Neuronal stem cell (in vitro differentiated cells): ENCODE measurements at regions not wholly inside any gene's neighbourhood (a gene's known extent, or its start where the extent isn't known, plus 50 kb on each side); places are given as distances from the start of the nearest gene placed in this dataset.
"Not testable (repeated sequence)": the region's sequence is repeated elsewhere in the genome, so short reads cannot be mapped to it uniquely, and the experiment has no call there.

Source experiments
- DNase-seq: peaks from one replicate; pipeline ENCODE4 v3.0.0-alpha.2; 2013; ENCODE audit warnings: low spot score
- H2AFZ ChIP-seq: one replicate; pipeline ENCODE4 v1.6.1; 2013; ENCODE audit warnings: mild to moderate bottlenecking, low read length, inconsistent platforms
- H2AK5ac ChIP-seq: 2 replicates; pipeline ENCODE4 v1.6.1; 2013; ENCODE audit warnings: low read depth, mild to moderate bottlenecking, inconsistent platforms, low read length, moderate library complexity, mixed read lengths
- H2BK120ac ChIP-seq: 2 replicates; pipeline ENCODE4 v1.6.1; 2013; ENCODE audit warnings: low read depth, mild to moderate bottlenecking, inconsistent platforms, low read length, moderate library complexity, mixed read lengths
- H2BK12ac ChIP-seq: one replicate; pipeline ENCODE4 v1.6.1; 2013; ENCODE audit warnings: low read length, inconsistent platforms
- H2BK15ac ChIP-seq: 2 replicates; pipeline ENCODE4 v1.6.1; 2013; ENCODE audit warnings: mild to moderate bottlenecking, low read length, inconsistent platforms, mixed read lengths
- H2BK5ac ChIP-seq: one replicate; pipeline ENCODE4 v1.6.1; 2013; ENCODE audit warnings: inconsistent platforms, mild to moderate bottlenecking, low read length, moderate library complexity
- H3K14ac ChIP-seq: one replicate; pipeline ENCODE4 v1.6.1; 2013; ENCODE audit warnings: low read length, inconsistent platforms
- H3K18ac ChIP-seq: 2 replicates; pipeline ENCODE4 v1.6.1; 2013; ENCODE audit warnings: low read length, inconsistent platforms
- H3K23ac ChIP-seq: 2 replicates; pipeline ENCODE4 v1.6.1; 2013; ENCODE audit warnings: low read depth, mild to moderate bottlenecking, mixed read lengths, low read length, inconsistent platforms; ENCODE audit not compliant: poor library complexity
- H3K27ac ChIP-seq: replicated peaks from 3 replicates; pipeline ENCODE4 v1.5.1; 2013; ENCODE audit warnings: low read length, inconsistent platforms
- H3K27me3 ChIP-seq, 3 experiments: 2 replicates each; pipeline ENCODE4 v1.6.1; 2013; ENCODE audit warnings: low read length in 3 of 3, mild to moderate bottlenecking in 2 of 3, inconsistent platforms in 1 of 3, low read depth in 1 of 3, mixed read lengths in 1 of 3, moderate library complexity in 1 of 3; ENCODE audit not compliant: control insufficient read depth in 3 of 3, insufficient read depth in 3 of 3
- H3K36me3 ChIP-seq, 2 donors: replicated peaks in 1 of 2; 2 replicates each; pipeline ENCODE4 v1.6.1; 2013; ENCODE audit warnings: low read length in 2 of 2; ENCODE audit not compliant: control insufficient read depth in 2 of 2, insufficient read depth in 2 of 2
- H3K4ac ChIP-seq: 2 replicates; pipeline ENCODE4 v1.6.1; 2013; ENCODE audit warnings: inconsistent platforms, mild to moderate bottlenecking, low read length, moderate library complexity
- H3K4me1 ChIP-seq, 2 donors: 1 replicate in 1 of 2; 2 replicates in 1 of 2; pipeline ENCODE4 v1.6.1; 2013; ENCODE audit warnings: low read length in 2 of 2, low read depth in 1 of 2; ENCODE audit not compliant: control insufficient read depth in 2 of 2, insufficient read depth in 1 of 2
- H3K4me2 ChIP-seq: one replicate; pipeline ENCODE4 v1.6.1; 2013; ENCODE audit warnings: mild to moderate bottlenecking, low read length, inconsistent platforms; ENCODE audit not compliant: insufficient read depth, poor library complexity, severe bottlenecking
- H3K4me3 ChIP-seq, 2 donors: 2 replicates each; pipeline ENCODE4 v1.5.1; 2013; ENCODE audit warnings: low read length in 2 of 2, mild to moderate bottlenecking in 2 of 2, inconsistent platforms in 1 of 2, moderate library complexity in 1 of 2
- H3K79me1 ChIP-seq: one replicate; pipeline ENCODE4 v1.6.1; 2013; ENCODE audit warnings: low read depth, mild to moderate bottlenecking, inconsistent platforms, low read length, moderate library complexity
- H3K9ac ChIP-seq: one replicate; pipeline ENCODE4 v1.6.1; 2013; ENCODE audit warnings: mild to moderate bottlenecking, low read depth, low read length, inconsistent platforms; ENCODE audit not compliant: poor library complexity
- H3K9me3 ChIP-seq, 2 donors: replicated peaks in 1 of 2; 2 replicates each; pipeline versions ENCODE3 to v1.6.1; 2013; ENCODE audit warnings: low read length in 2 of 2, mild to moderate bottlenecking in 2 of 2, inconsistent platforms in 1 of 2, low read depth in 1 of 2, mixed read lengths in 1 of 2, moderate library complexity in 1 of 2; ENCODE audit not compliant: control insufficient read depth in 2 of 2, insufficient read depth in 1 of 2
- H4K8ac ChIP-seq: one replicate; pipeline ENCODE4 v1.6.1; 2013; ENCODE audit warnings: low read depth, mild to moderate bottlenecking, inconsistent platforms, low read length, moderate library complexity
- H4K91ac ChIP-seq: one replicate; pipeline ENCODE4 v1.6.1; 2013; ENCODE audit warnings: low read length, low read depth, mild to moderate bottlenecking, inconsistent platforms; ENCODE audit not compliant: poor library complexity
- WGBS, 2 donors: extraction: QIAGEN DNeasy Blood & Tissue Kit; methylation state at CpG; one replicate each; pipeline ENCODE4 v1.1.7; 2013; ENCODE audit warnings: missing lambda C conversion rate in 2 of 2, mixed read lengths in 1 of 2; ENCODE audit not compliant: insufficient read length in 2 of 2, insufficient replicate concordance in 1 of 2; ENCODE audit errors: extremely low coverage in 2 of 2; 5-methylcytosine and 5-hydroxymethylcytosine counted together

GRCh38 chr15:96147267-96147666, 183.2 kb upstream of the NR2F2 start:
- Histone ChIP-seq H3K14ac (no peak overlapping the region), H3K9ac (no peak overlapping the region), H2BK120ac (no peak overlapping the region), H3K79me1 (no peaks in the 10 kb centered on the region), H3K27ac (no peak overlapping the region), H2BK12ac (no peak overlapping the region), H2BK5ac (no peak overlapping the region), H3K27me3 (no peaks in the 10 kb centered on the region), H3K23ac (no peak overlapping the region), H3K4me1 (peaks cover 0 to 2% of the 10 kb centered on the region in 2 donors), H3K4me3 (no peak overlapping the region), H3K9me3 (no peaks in the 10 kb centered on the region), H3K18ac (no peak overlapping the region), H3K36me3 (no peaks in the 10 kb centered on the region), H4K8ac (no peak overlapping the region), H2AFZ (no peak overlapping the region), H3K4ac (no peak overlapping the region), H3K4me2 (no peak overlapping the region), H4K91ac (no peak overlapping the region), H2BK15ac (no peak overlapping the region), H2AK5ac (no peak overlapping the region)
- WGBS, 2 donors, result no CpG with 5 or more reads among the region's 3 CpGs
- DNase-seq, result no peak

- H4K91ac ChIP-seq, result no peak overlapping the region
- no peaks in the 10 kb centered on the region for H3K36me3 ChIP-seq
- H3K9ac ChIP-seq, result no peak overlapping the region
- H3K23ac ChIP-seq, result no peak overlapping the region
- H2AFZ ChIP-seq, result no peak overlapping the region
- no peak overlapping the region for H2BK120ac ChIP-seq
- no peak overlapping the region for H3K4me2 ChIP-seq
- H3K9me3 ChIP-seq, result peaks cover 0 to 2% of the 10 kb centered on the region in 2 donors
- WGBS, 2 donors, result no CpG with 5 or more reads among the region's 7 CpGs
- no peak for DNase-seq
- H3K27me3 ChIP-seq, result no peaks in the 10 kb centered on the region
- H4K8ac ChIP-seq, result no peak overlapping the region
- peaks cover 0 to 2% of the 10 kb centered on the region in 2 donors for H3K4me1 ChIP-seq
- no peak overlapping the region for H2BK15ac ChIP-seq
- no peak overlapping the region for H2BK5ac ChIP-seq
- no peak overlapping the region for H2BK12ac ChIP-seq
- no peak overlapping the region for H2AK5ac ChIP-seq
- no peak overlapping the region for H3K27ac ChIP-seq
- H3K4me3 ChIP-seq, result no peak overlapping the region
- no peak overlapping the region for H3K4ac ChIP-seq
- H3K79me1 ChIP-seq, result no peaks in the 10 kb centered on the region
- no peak overlapping the region for H3K14ac ChIP-seq
- H3K18ac ChIP-seq, result no peak overlapping the region
These were observed 180.2 kb upstream of the NR2F2 start for GRCh38 chr15:96150254-96150653.

GRCh38 chr15:96151749-96152148, 178.8 kb upstream of the NR2F2 start:
- H2BK5ac ChIP-seq, H2BK12ac ChIP-seq, H3K14ac ChIP-seq, H3K36me3 ChIP-seq, H3K4me1 ChIP-seq, H3K4ac ChIP-seq, H3K4me3 ChIP-seq, H3K18ac ChIP-seq, H3K9me3 ChIP-seq, H2BK15ac ChIP-seq, DNase-seq, H2AFZ ChIP-seq, H3K27ac ChIP-seq, H3K23ac ChIP-seq, H3K27me3 ChIP-seq, H4K91ac ChIP-seq, H3K79me1 ChIP-seq, H3K4me2 ChIP-seq, H2AK5ac ChIP-seq, H2BK120ac ChIP-seq, H3K9ac ChIP-seq, H4K8ac ChIP-seq: not testable (repeated sequence)
- no CpG with 5 or more reads among the region's 8 CpGs for WGBS, 2 donors

GRCh38 chr15:96153929-96154328, 176.6 kb upstream of the NR2F2 start:
- H2AK5ac ChIP-seq, result no peak overlapping the region
- H3K18ac ChIP-seq, result no peak overlapping the region
- no peak overlapping the region for H3K4ac ChIP-seq
- no peak overlapping the region for H4K91ac ChIP-seq
- H3K27me3 ChIP-seq, result no peaks in the 10 kb centered on the region
- no peak overlapping the region for H2BK15ac ChIP-seq
- no peak overlapping the region for H3K4me2 ChIP-seq
- peaks cover 0 to 2% of the 10 kb centered on the region in 2 donors for H3K4me1 ChIP-seq
- no peak for DNase-seq
- H3K4me3 ChIP-seq, result no peak overlapping the region
- no peak overlapping the region for H3K27ac ChIP-seq
- H3K14ac ChIP-seq, result no peak overlapping the region
- no peak overlapping the region for H2BK120ac ChIP-seq
- no peak overlapping the region for H3K9ac ChIP-seq
- no peak overlapping the region for H3K23ac ChIP-seq
- H2AFZ ChIP-seq, result no peak overlapping the region
- no peaks in the 10 kb centered on the region for H3K36me3 ChIP-seq
- no peaks in the 10 kb centered on the region for H3K79me1 ChIP-seq
- peaks cover 0 to 2% of the 10 kb centered on the region in 2 donors for H3K9me3 ChIP-seq
- H2BK5ac ChIP-seq, result no peak overlapping the region
- no peak overlapping the region for H2BK12ac ChIP-seq
- H4K8ac ChIP-seq, result no peak overlapping the region
- no CpG with 5 or more reads among the region's 2 CpGs for WGBS, 2 donors
